Progenitor cell of endocrine pancreas (in vitro differentiated cells): ENCODE measurements at regions not wholly inside any gene's neighbourhood (a gene's known extent, or its start where the extent isn't known, plus 50 kb on each side); places are given as distances from the start of the nearest gene placed in this dataset.

Experiments
- DNase-seq: peaks from one replicate; pipeline ENCODE4 v3.0.0; 2021; ENCODE audit warnings: low spot score; ENCODE audit not compliant: unreplicated experiment
- H3K27ac Mint-ChIP-seq: 2 replicates; pipeline ENCODE4 v1.8.0; 2021; ENCODE audit warnings: mild to moderate bottlenecking, moderate library complexity, mixed read lengths
- H3K27me3 Mint-ChIP-seq: 2 replicates; pipeline ENCODE4 v1.8.0; 2021; ENCODE audit warnings: mixed read lengths
- H3K36me3 Mint-ChIP-seq: 2 replicates; pipeline ENCODE4 v1.8.0; 2022; ENCODE audit warnings: mixed read lengths; ENCODE audit not compliant: insufficient read depth
- H3K4me1 Mint-ChIP-seq: 2 replicates; pipeline ENCODE4 v1.8.0; 2021; ENCODE audit warnings: low read depth, mixed read lengths
- H3K4me3 Mint-ChIP-seq: 2 replicates; pipeline ENCODE4 v1.8.0; 2021; ENCODE audit warnings: low read depth, mild to moderate bottlenecking, moderate library complexity, mixed read lengths
- H3K9me3 Mint-ChIP-seq: 2 replicates; pipeline ENCODE4 v1.8.0; 2021; ENCODE audit warnings: low read depth, mixed read lengths
- CTCF ChIP-seq: fragments of 200-600 bp; sonication (generic); IDR thresholded peaks from one replicate; pipeline ENCODE4 v1.5.0; 2021; ENCODE audit warnings: antibody characterized with exemption, mild to moderate bottlenecking; ENCODE audit not compliant: unreplicated experiment

GRCh38 chr2:194116861-194117260 is 1540.2 kb upstream of the SLC39A10 start:
- H3K36me3 Mint-ChIP-seq = no peaks in the 10 kb centered on the region
- H3K4me3 Mint-ChIP-seq = no peak overlapping the region
- no peak for TF ChIP-seq CTCF
- no peak for DNase-seq
- no peak overlapping the region for H3K27ac Mint-ChIP-seq
- H3K27me3 Mint-ChIP-seq = no peaks in the 10 kb centered on the region
- no peaks in the 10 kb centered on the region for H3K4me1 Mint-ChIP-seq
- no peaks in the 10 kb centered on the region for H3K9me3 Mint-ChIP-seq

- H3K4me1 Mint-ChIP-seq = no peaks in the 10 kb centered on the region
- H3K36me3 Mint-ChIP-seq = no peaks in the 10 kb centered on the region
- H3K9me3 Mint-ChIP-seq = no peaks in the 10 kb centered on the region
- no peak overlapping the region for H3K27ac Mint-ChIP-seq
- TF ChIP-seq CTCF = no peak
- no peaks in the 10 kb centered on the region for H3K27me3 Mint-ChIP-seq
- no peak for DNase-seq
- H3K4me3 Mint-ChIP-seq = no peak overlapping the region
These were observed 1551.7 kb upstream of the SLC39A10 start for GRCh38 chr2:194105358-194105757.

- no peaks in the 10 kb centered on the region for H3K27me3 Mint-ChIP-seq
- DNase-seq = no peak
- no peaks in the 10 kb centered on the region for H3K9me3 Mint-ChIP-seq
- no peaks in the 10 kb centered on the region for H3K36me3 Mint-ChIP-seq
- no peak overlapping the region for H3K4me3 Mint-ChIP-seq
- H3K27ac Mint-ChIP-seq = no peak overlapping the region
- H3K4me1 Mint-ChIP-seq = no peaks in the 10 kb centered on the region
- TF ChIP-seq CTCF = no peak
These were observed 1552.3 kb upstream of the SLC39A10 start for GRCh38 chr2:194104687-194105086.

- TF ChIP-seq CTCF = no peak
- no peak overlapping the region for H3K4me3 Mint-ChIP-seq
- no peaks in the 10 kb centered on the region for H3K4me1 Mint-ChIP-seq
- no peaks in the 10 kb centered on the region for H3K27me3 Mint-ChIP-seq
- DNase-seq = no peak
- no peaks in the 10 kb centered on the region for H3K9me3 Mint-ChIP-seq
- no peak overlapping the region for H3K27ac Mint-ChIP-seq
- no peaks in the 10 kb centered on the region for H3K36me3 Mint-ChIP-seq
These were observed 1552.9 kb upstream of the SLC39A10 start for GRCh38 chr2:194103941-194104659.

GRCh38 chr2:194102546-194102945 is 1554.5 kb upstream of the SLC39A10 start:
- Mint-ChIP-seq H3K4me1 (no peaks in the 10 kb centered on the region), H3K4me3 (no peak overlapping the region), H3K27me3 (no peaks in the 10 kb centered on the region), H3K27ac (no peak overlapping the region), H3K36me3 (no peaks in the 10 kb centered on the region), H3K9me3 (no peaks in the 10 kb centered on the region)
- no peak for TF ChIP-seq CTCF
- DNase-seq = no peak
